Suprapubic skin (tissue), 4 donors: ENCODE measurements at regions not wholly inside any gene's neighbourhood (a gene's known extent, or its start where the extent isn't known, plus 50 kb on each side); places are given as distances from the start of the nearest gene placed in this dataset.

Experiments
- CTCF ChIP-seq, 2 donors: fragments of 200-600 bp in 1 of 2; fragments of 450-650 bp in 1 of 2; sonication (generic) in 1 of 2; IDR thresholded peaks; one replicate each; pipeline ENCODE4 v1.5.1; 2016 to 2019; ENCODE audit warnings: antibody characterized with exemption in 2 of 2, mild to moderate bottlenecking in 1 of 2, moderate library complexity in 1 of 2
- POLR2A ChIP-seq, 2 donors: fragments of 450-650 bp; IDR thresholded peaks; one replicate each; pipeline ENCODE4 v1.6.1; 2017; ENCODE audit warnings: antibody characterized with exemption in 2 of 2, mild to moderate bottlenecking in 2 of 2, moderate library complexity in 2 of 2
- POLR2AphosphoS5 ChIP-seq, 3 donors: sonication (generic); formaldehyde crosslinking; IDR thresholded peaks; one replicate each; pipeline ENCODE4 v1.6.1; 2017; ENCODE audit warnings: antibody characterized with exemption in 3 of 3

GRCh38 chr5:61635271-61635670, 303.2 kb downstream of the ZSWIM6 start:
- TF ChIP-seq CTCF (IDR thresholded peaks at IDR 0.05) = no peak
- no peak for TF ChIP-seq POLR2A (IDR thresholded peaks at IDR 0.05)
- no peak for TF ChIP-seq POLR2AphosphoS5 (IDR thresholded peaks at IDR 0.05)
